OCI-LY7 (cell line): ENCODE measurements at regions not wholly inside any gene's neighbourhood (a gene's known extent, or its start where the extent isn't known, plus 50 kb on each side); places are given as distances from the start of the nearest gene placed in this dataset.

Experiments
- BruUV-seq: library from RNA; stranded (reverse); fragments of 400-500 nt; replicated peaks from 2 replicates; lab custom pipeline; 2021; lab: Mats Ljungman, UMichigan
- CTCF ChIA-PET: fragments of 300-600 bp; sonication (Branson Sonifier 250); formaldehyde crosslinking; loops from one replicate; lab custom pipeline; 2022; ENCODE audit warnings: antibody characterized with exemption; ENCODE audit not compliant: unreplicated experiment; lab: Charles Lee
- POLR2A ChIA-PET: fragments of 300-600 bp; sonication (Branson Sonifier 250); formaldehyde crosslinking; loops from one replicate; lab custom pipeline; 2022; ENCODE audit warnings: antibody characterized with exemption; lab: Charles Lee
- DNase-seq: peaks from one replicate; pipeline ENCODE4 v3.0.0-alpha.2; 2015; ENCODE audit warnings: low spot score
- H2AFZ ChIP-seq: fragments of 200-600 bp; sonication (generic), shearing (Covaris generic); 2 replicates; pipeline ENCODE4 v1.6.1; 2014; ENCODE audit warnings: mild to moderate bottlenecking, antibody characterized with exemption, low read length, moderate library complexity
- H3K27ac ChIP-seq: fragments of 200-600 bp; sonication (generic); 2 replicates; pipeline ENCODE4 v1.5.1; 2014; ENCODE audit warnings: mixed run types, low read depth, mild to moderate bottlenecking, moderate library complexity, low read length, inconsistent platforms; ENCODE audit not compliant: poor library complexity, severe bottlenecking
- H3K36me3 ChIP-seq: fragments of 200-600 bp; sonication (generic); 2 replicates; pipeline ENCODE4 v1.6.1; 2014; ENCODE audit warnings: mild to moderate bottlenecking, antibody characterized with exemption, low read length, moderate library complexity, mixed read lengths; ENCODE audit not compliant: insufficient read depth
- H3K4me1 ChIP-seq: fragments of 200-600 bp; sonication (generic); 2 replicates; pipeline ENCODE4 v1.5.1; 2014; ENCODE audit warnings: mild to moderate bottlenecking, low read length; ENCODE audit not compliant: insufficient read depth, poor library complexity, severe bottlenecking
- H3K4me2 ChIP-seq: fragments of 200-600 bp; sonication (generic); 2 replicates; pipeline ENCODE4 v1.6.1; 2014; ENCODE audit warnings: mild to moderate bottlenecking, low read length
- H3K4me3 ChIP-seq: fragments of 200-600 bp; sonication (generic); 2 replicates; pipeline ENCODE4 v1.5.1; 2014; ENCODE audit warnings: mild to moderate bottlenecking, low read depth, low read length; ENCODE audit not compliant: poor library complexity, severe bottlenecking
- H3K79me2 ChIP-seq: fragments of 200-600 bp; sonication (generic); 2 replicates; pipeline ENCODE4 v1.6.1; 2016; ENCODE audit warnings: low read depth, mild to moderate bottlenecking, low read length, moderate library complexity, mixed read lengths; ENCODE audit not compliant: insufficient read depth
- H3K9me2 ChIP-seq: fragments of 200-600 bp; sonication (generic); 2 replicates; pipeline ENCODE4 v1.6.1; 2016; ENCODE audit warnings: mild to moderate bottlenecking, low read length, mixed read lengths; ENCODE audit not compliant: insufficient read depth
- H3K9me3 ChIP-seq: fragments of 200-600 bp; sonication (generic); 2 replicates; pipeline ENCODE4 v1.6.1; 2014; ENCODE audit warnings: mild to moderate bottlenecking, mixed run types, low read length, mixed read lengths
- H4K20me1 ChIP-seq: fragments of 200-600 bp; sonication (generic); 2 replicates; pipeline ENCODE4 v1.6.1; 2014; ENCODE audit warnings: mild to moderate bottlenecking, antibody characterized with exemption, low read length, moderate library complexity, mixed read lengths; ENCODE audit not compliant: insufficient read depth
- EZH2phosphoT487 ChIP-seq: fragments of 200-600 bp; sonication (generic); IDR thresholded peaks from 2 replicates; pipeline ENCODE4 v1.6.1; 2018; ENCODE audit warnings: low read depth, borderline replicate concordance, mild to moderate bottlenecking, mixed run types, antibody characterized with exemption, low read length, moderate library complexity, mixed read lengths
- intact Hi-C: fragments of 100-400 bp; cut with micrococcal nuclease; formaldehyde crosslinking; loops from one replicate; pipeline ENCODE4 v1.10.0; 2022; ENCODE audit not compliant: unreplicated experiment
- TF ChIP-seq, protein P1 (sequence below): fragments of 200-600 bp; sonication (generic); conservative IDR thresholded peaks from 2 replicates; pipeline ENCODE4 v1.5.1; 2014; ENCODE audit warnings: mild to moderate bottlenecking, antibody characterized with exemption, low read length, moderate library complexity, mixed read lengths

DNA sequence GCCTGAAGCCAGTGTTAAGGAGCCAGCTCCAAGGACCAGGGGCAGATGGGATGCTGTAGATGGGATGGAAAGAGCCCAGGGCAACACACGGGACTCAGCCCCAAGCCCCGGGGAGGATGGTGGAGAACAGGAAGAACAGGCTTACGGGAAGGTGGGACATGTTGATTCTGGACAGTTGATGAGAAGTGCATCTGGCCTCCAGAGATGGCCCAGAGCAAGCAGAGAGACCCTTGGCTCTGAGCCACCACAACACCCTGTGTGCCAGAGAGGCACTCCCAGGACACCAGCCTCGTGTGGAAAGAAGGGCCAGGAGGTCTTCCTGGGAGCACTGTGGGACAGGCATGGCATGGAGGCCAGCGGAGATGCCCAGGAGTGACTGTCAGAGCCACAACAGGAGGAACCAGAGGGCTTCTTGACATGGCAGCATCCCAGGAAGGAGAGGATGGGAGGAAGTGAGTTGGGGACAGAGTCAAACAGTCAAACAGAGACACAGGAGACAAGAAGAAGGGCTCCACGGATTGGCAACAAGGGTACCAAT lies 156.3 kb upstream of the MVB12B start:
- Histone ChIP-seq H3K4me2 (no peak overlapping the region), H3K4me3 (no peak overlapping the region), H3K9me2 (no peaks in the 10 kb centered on the region), H3K27ac (no peak overlapping the region), H4K20me1 (no peaks in the 10 kb centered on the region), H3K4me1 (no peaks in the 10 kb centered on the region), H2AFZ (no peak overlapping the region), H3K79me2 (no peaks in the 10 kb centered on the region), H3K36me3 (no peaks in the 10 kb centered on the region), H3K9me3 (no peaks in the 10 kb centered on the region)
- no TSS peak for BruUV-seq
- ChIA-PET POLR2A (no interaction called here), CTCF (no interaction called here)
- TF ChIP-seq, protein P1, sequence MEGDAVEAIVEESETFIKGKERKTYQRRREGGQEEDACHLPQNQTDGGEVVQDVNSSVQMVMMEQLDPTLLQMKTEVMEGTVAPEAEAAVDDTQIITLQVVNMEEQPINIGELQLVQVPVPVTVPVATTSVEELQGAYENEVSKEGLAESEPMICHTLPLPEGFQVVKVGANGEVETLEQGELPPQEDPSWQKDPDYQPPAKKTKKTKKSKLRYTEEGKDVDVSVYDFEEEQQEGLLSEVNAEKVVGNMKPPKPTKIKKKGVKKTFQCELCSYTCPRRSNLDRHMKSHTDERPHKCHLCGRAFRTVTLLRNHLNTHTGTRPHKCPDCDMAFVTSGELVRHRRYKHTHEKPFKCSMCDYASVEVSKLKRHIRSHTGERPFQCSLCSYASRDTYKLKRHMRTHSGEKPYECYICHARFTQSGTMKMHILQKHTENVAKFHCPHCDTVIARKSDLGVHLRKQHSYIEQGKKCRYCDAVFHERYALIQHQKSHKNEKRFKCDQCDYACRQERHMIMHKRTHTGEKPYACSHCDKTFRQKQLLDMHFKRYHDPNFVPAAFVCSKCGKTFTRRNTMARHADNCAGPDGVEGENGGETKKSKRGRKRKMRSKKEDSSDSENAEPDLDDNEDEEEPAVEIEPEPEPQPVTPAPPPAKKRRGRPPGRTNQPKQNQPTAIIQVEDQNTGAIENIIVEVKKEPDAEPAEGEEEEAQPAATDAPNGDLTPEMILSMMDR: no peak
- no peak for TF ChIP-seq EZH2phosphoT487
- DNase-seq: no peak
- intact Hi-C loops: no loop called here

GRCh38 chr9:126171641-126172040 lies 155.0 kb upstream of the MVB12B start:
- ChIA-PET POLR2A (no interaction called here), CTCF (no interaction called here)
- no peak for DNase-seq
- Histone ChIP-seq H3K9me3 (no peaks in the 10 kb centered on the region), H4K20me1 (no peaks in the 10 kb centered on the region), H3K27ac (no peak overlapping the region), H3K4me2 (no peak overlapping the region), H2AFZ (no peak overlapping the region), H3K9me2 (no peaks in the 10 kb centered on the region), H3K36me3 (no peaks in the 10 kb centered on the region), H3K79me2 (no peaks in the 10 kb centered on the region), H3K4me1 (no peaks in the 10 kb centered on the region), H3K4me3 (no peak overlapping the region)
- no TSS peak for BruUV-seq
- TF ChIP-seq EZH2phosphoT487: no peak
- TF ChIP-seq, protein P1: no peak
- intact Hi-C loops: no loop called here

GRCh38 chr9:126173401-126173800 lies 153.2 kb upstream of the MVB12B start:
- no peak overlapping the region for H3K4me2 ChIP-seq
- H3K27ac ChIP-seq: no peak overlapping the region
- CTCF ChIA-PET: no interaction called here
- H4K20me1 ChIP-seq: no peaks in the 10 kb centered on the region
- DNase-seq: no peak
- POLR2A ChIA-PET: no interaction called here
- no peaks in the 10 kb centered on the region for H3K36me3 ChIP-seq
- TF ChIP-seq EZH2phosphoT487: no peak
- TF ChIP-seq, protein P1: no peak
- intact Hi-C loops: no loop called here
- H3K4me1 ChIP-seq: no peaks in the 10 kb centered on the region
- no peaks in the 10 kb centered on the region for H3K79me2 ChIP-seq
- no peaks in the 10 kb centered on the region for H3K9me2 ChIP-seq
- no peak overlapping the region for H3K4me3 ChIP-seq
- BruUV-seq: no TSS peak
- H2AFZ ChIP-seq: no peak overlapping the region
- H3K9me3 ChIP-seq: no peaks in the 10 kb centered on the region
